Large intestine (tissue), 3 donors: ENCODE measurements at regions not wholly inside any gene's neighbourhood (a gene's known extent, or its start where the extent isn't known, plus 50 kb on each side); places are given as distances from the start of the nearest gene placed in this dataset.

Experiments
- DNase-seq, 2 donors: peaks; one replicate each; pipeline versions ENCODE4 v3.0.0 to v3.0.0-alpha.2; 2013
- H3K27ac ChIP-seq: one replicate; pipeline ENCODE4 v1.5.1; 2013; ENCODE audit warnings: low read length
- H3K27me3 ChIP-seq: 2 replicates; pipeline ENCODE4 v1.6.1; 2013; ENCODE audit warnings: low read length; ENCODE audit not compliant: control insufficient read depth, insufficient read depth
- H3K36me3 ChIP-seq: 2 replicates; pipeline ENCODE4 v1.6.1; 2013; ENCODE audit warnings: low read length; ENCODE audit not compliant: control insufficient read depth, insufficient read depth
- H3K4me1 ChIP-seq: one replicate; pipeline ENCODE4 v1.6.1; 2013; ENCODE audit warnings: low read length; ENCODE audit not compliant: control insufficient read depth, insufficient read depth
- H3K4me3 ChIP-seq: one replicate; pipeline ENCODE4 v1.5.1; 2013; ENCODE audit warnings: low read length
- H3K9me3 ChIP-seq: one replicate; pipeline ENCODE4 v1.6.1; 2013; ENCODE audit warnings: mild to moderate bottlenecking, low read depth, low read length, moderate library complexity; ENCODE audit not compliant: control insufficient read depth
- WGBS: methylation state at CpG from one replicate; pipeline ENCODE4 v1.1.5; 2013; ENCODE audit warnings: low lambda C conversion rate; ENCODE audit not compliant: insufficient coverage; 5-methylcytosine and 5-hydroxymethylcytosine counted together

GRCh38 chr2:83703598-83703997 lies 755.5 kb downstream of the SUCLG1 start:
- no peak for DNase-seq

GRCh38 chr2:83696838-83697237 lies 762.2 kb downstream of the SUCLG1 start:
- no peaks in the 10 kb centered on the region for H3K9me3 ChIP-seq
- H3K36me3 ChIP-seq = no peaks in the 10 kb centered on the region
- H3K4me1 ChIP-seq = no peaks in the 10 kb centered on the region
- no peak overlapping the region for H3K27ac ChIP-seq
- WGBS = 100% methylated on average over 2 of the region's 4 CpGs
- H3K27me3 ChIP-seq = no peaks in the 10 kb centered on the region
- no peak overlapping the region for H3K4me3 ChIP-seq
- no peak for DNase-seq

More at GRCh38 chr2:83703598-83703997, 755.5 kb downstream of the SUCLG1 start:
- H3K9me3 ChIP-seq = no peaks in the 10 kb centered on the region
- H3K4me1 ChIP-seq = no peaks in the 10 kb centered on the region
- H3K4me3 ChIP-seq = no peak overlapping the region
- 100% methylated on average over 1 of the region's 1 CpG for WGBS
- H3K36me3 ChIP-seq = no peaks in the 10 kb centered on the region
- H3K27me3 ChIP-seq = no peaks in the 10 kb centered on the region
- no peak overlapping the region for H3K27ac ChIP-seq

- Histone ChIP-seq H3K9me3 (no peaks in the 10 kb centered on the region), H3K27me3 (no peaks in the 10 kb centered on the region), H3K4me1 (no peaks in the 10 kb centered on the region), H3K36me3 (no peaks in the 10 kb centered on the region), H3K4me3 (no peak overlapping the region), H3K27ac (no peak overlapping the region)
- WGBS = no CpG with 5 or more reads among the region's 7 CpGs
- DNase-seq = no peak
These were observed 763.5 kb downstream of the SUCLG1 start for GRCh38 chr2:83695530-83695929.

GRCh38 chr2:83695037-83695436 lies 764.0 kb downstream of the SUCLG1 start:
- no peaks in the 10 kb centered on the region for H3K4me1 ChIP-seq
- no peak overlapping the region for H3K27ac ChIP-seq
- no peak for DNase-seq
- no peaks in the 10 kb centered on the region for H3K27me3 ChIP-seq
- no peak overlapping the region for H3K4me3 ChIP-seq
- H3K36me3 ChIP-seq = no peaks in the 10 kb centered on the region
- no peaks in the 10 kb centered on the region for H3K9me3 ChIP-seq
- no CpG with 5 or more reads among the region's 13 CpGs for WGBS

- Histone ChIP-seq H3K27me3 (no peaks in the 10 kb centered on the region), H3K36me3 (no peaks in the 10 kb centered on the region), H3K27ac (no peak overlapping the region), H3K9me3 (no peaks in the 10 kb centered on the region), H3K4me3 (no peak overlapping the region), H3K4me1 (no peaks in the 10 kb centered on the region)
- DNase-seq = no peak
These were observed 769.7 kb downstream of the SUCLG1 start for GRCh38 chr2:83689402-83689801.

GRCh38 chr2:83686863-83687262 lies 772.2 kb downstream of the SUCLG1 start:
- Histone ChIP-seq H3K4me3 (no peak overlapping the region), H3K4me1 (no peaks in the 10 kb centered on the region), H3K9me3 (no peaks in the 10 kb centered on the region), H3K27me3 (no peaks in the 10 kb centered on the region), H3K27ac (no peak overlapping the region), H3K36me3 (no peaks in the 10 kb centered on the region)
- DNase-seq = no peak

- no peak for DNase-seq
- Histone ChIP-seq H3K27ac (no peak overlapping the region), H3K4me3 (no peak overlapping the region), H3K27me3 (no peaks in the 10 kb centered on the region), H3K9me3 (no peaks in the 10 kb centered on the region), H3K4me1 (no peaks in the 10 kb centered on the region), H3K36me3 (no peaks in the 10 kb centered on the region)
- WGBS = 100% methylated on average over 1 of the region's 3 CpGs
These were observed 785.0 kb downstream of the SUCLG1 start for GRCh38 chr2:83674050-83674449.

- no CpG with 5 or more reads among the region's 2 CpGs for WGBS
- no peak for DNase-seq
- Histone ChIP-seq H3K27ac (no peak overlapping the region), H3K4me3 (no peak overlapping the region), H3K9me3 (no peaks in the 10 kb centered on the region), H3K27me3 (no peaks in the 10 kb centered on the region), H3K36me3 (no peaks in the 10 kb centered on the region), H3K4me1 (no peaks in the 10 kb centered on the region)
These were observed 793.2 kb downstream of the SUCLG1 start for GRCh38 chr2:83665894-83666293.

GRCh38 chr2:83665154-83665553 lies 793.9 kb downstream of the SUCLG1 start:
- H3K9me3 ChIP-seq = no peaks in the 10 kb centered on the region
- no CpG with 5 or more reads among the region's 1 CpG for whole genome bisulfite sequencing
- H3K4me1 ChIP-seq = no peaks in the 10 kb centered on the region
- no peak for DNase-seq
- no peaks in the 10 kb centered on the region for H3K27me3 ChIP-seq
- H3K4me3 ChIP-seq = no peak overlapping the region
- no peak overlapping the region for H3K27ac ChIP-seq
- no peaks in the 10 kb centered on the region for H3K36me3 ChIP-seq

GRCh38 chr2:83661711-83662110 lies 797.4 kb downstream of the SUCLG1 start:
- Histone ChIP-seq H3K4me3 (no peak overlapping the region), H3K27ac (no peak overlapping the region), H3K27me3 (no peaks in the 10 kb centered on the region), H3K4me1 (no peaks in the 10 kb centered on the region), H3K36me3 (no peaks in the 10 kb centered on the region), H3K9me3 (no peaks in the 10 kb centered on the region)
- 100% methylated on average over 1 of the region's 1 CpG for WGBS
- no peak for DNase-seq

GRCh38 chr2:83654091-83654611 lies 804.9 kb downstream of the SUCLG1 start:
- no CpG with 5 or more reads among the region's 1 CpG for WGBS
- no peak for DNase-seq
- no peaks in the 10 kb centered on the region for H3K27me3 ChIP-seq
- no peak overlapping the region for H3K27ac ChIP-seq
- no peaks in the 10 kb centered on the region for H3K9me3 ChIP-seq
- H3K36me3 ChIP-seq = no peaks in the 10 kb centered on the region
- H3K4me3 ChIP-seq = no peak overlapping the region
- H3K4me1 ChIP-seq = no peaks in the 10 kb centered on the region
